ENCODE measurements at regions not wholly inside any gene's neighbourhood (a gene's known extent, or its start where the extent isn't known, plus 50 kb on each side); places are given as distances from the start of the nearest gene placed in this dataset.

- H3K27ac Mint-ChIP-seq, result no peak overlapping the region
- TF ChIP-seq CTCF (IDR thresholded peaks at IDR 0.05; ENCODE audit: unreplicated experiment), result no peak
- DNase-seq (ENCODE audit: low spot score, unreplicated experiment), result no peak
- no peak overlapping the region for H3K4me3 Mint-ChIP-seq (ENCODE audit: low read depth)
- no peaks in the 10 kb centered on the region for H3K36me3 Mint-ChIP-seq (ENCODE audit: insufficient read depth)
- no peaks in the 10 kb centered on the region for H3K27me3 Mint-ChIP-seq
- H3K4me1 Mint-ChIP-seq (ENCODE audit: low read depth), result no peaks in the 10 kb centered on the region
- peaks cover 4% of the 10 kb centered on the region for H3K9me3 Mint-ChIP-seq (ENCODE audit: low read depth)
These were observed 437.2 kb upstream of the PRMT6 start for GRCh38 chr1:106619080-106619826.

GRCh38 chr1:106619827-106620134 is 436.7 kb upstream of the PRMT6 start:
- Mint-ChIP-seq H3K9me3 (ENCODE audit: low read depth) (peaks cover 4% of the 10 kb centered on the region), H3K4me3 (ENCODE audit: low read depth) (no peak overlapping the region), H3K36me3 (ENCODE audit: insufficient read depth) (no peaks in the 10 kb centered on the region), H3K27me3 (no peaks in the 10 kb centered on the region), H3K27ac (no peak overlapping the region), H3K4me1 (ENCODE audit: low read depth) (no peaks in the 10 kb centered on the region)
- no peak for TF ChIP-seq CTCF (IDR thresholded peaks at IDR 0.05; ENCODE audit: unreplicated experiment)
- DNase-seq (ENCODE audit: low spot score, unreplicated experiment), result no peak

GRCh38 chr1:106620521-106620954 is 435.9 kb upstream of the PRMT6 start:
- Mint-ChIP-seq H3K9me3 (ENCODE audit: low read depth) (peaks cover 7% of the 10 kb centered on the region), H3K27me3 (no peaks in the 10 kb centered on the region), H3K36me3 (ENCODE audit: insufficient read depth) (no peaks in the 10 kb centered on the region), H3K4me1 (ENCODE audit: low read depth) (no peaks in the 10 kb centered on the region), H3K27ac (no peak overlapping the region), H3K4me3 (ENCODE audit: low read depth) (no peak overlapping the region)
- TF ChIP-seq CTCF (IDR thresholded peaks at IDR 0.05; ENCODE audit: unreplicated experiment), result no peak
- DNase-seq (ENCODE audit: low spot score, unreplicated experiment), result no peak

- no peak for DNase-seq (ENCODE audit: low spot score, unreplicated experiment)
- Mint-ChIP-seq H3K27me3 (no peaks in the 10 kb centered on the region), H3K4me3 (ENCODE audit: low read depth) (no peak overlapping the region)
These were observed 434.6 kb upstream of the PRMT6 start for GRCh38 chr1:106621853-106622252.

GRCh38 chr1:106637566-106637965 is 418.9 kb upstream of the PRMT6 start:
- Mint-ChIP-seq H3K9me3 (ENCODE audit: low read depth) (no peaks in the 10 kb centered on the region), H3K27me3 (no peaks in the 10 kb centered on the region), H3K4me3 (ENCODE audit: low read depth) (no peak overlapping the region), H3K27ac (no peak overlapping the region), H3K4me1 (ENCODE audit: low read depth) (no peaks in the 10 kb centered on the region), H3K36me3 (ENCODE audit: insufficient read depth) (no peaks in the 10 kb centered on the region)
- TF ChIP-seq CTCF (IDR thresholded peaks at IDR 0.05; ENCODE audit: unreplicated experiment), result no peak
- no peak for DNase-seq (ENCODE audit: low spot score, unreplicated experiment)

More at GRCh38 chr1:106621853-106622252, 434.6 kb upstream of the PRMT6 start:
- Mint-ChIP-seq H3K4me1 (ENCODE audit: low read depth) (no peaks in the 10 kb centered on the region), H3K27ac (no peak overlapping the region), H3K9me3 (ENCODE audit: low read depth) (peaks cover 18% of the 10 kb centered on the region), H3K36me3 (ENCODE audit: insufficient read depth) (no peaks in the 10 kb centered on the region)
- TF ChIP-seq CTCF (IDR thresholded peaks at IDR 0.05; ENCODE audit: unreplicated experiment), result no peak

Data from progenitor cell of endocrine pancreas (in vitro differentiated cells).